GM19025 (cell line): ENCODE measurements at regions not wholly inside any gene's neighbourhood (a gene's known extent, or its start where the extent isn't known, plus 50 kb on each side); places are given as distances from the start of the nearest gene placed in this dataset.
"Not testable (repeated sequence)": the region's sequence is repeated elsewhere in the genome, so short reads cannot be mapped to it uniquely, and the experiment has no call there.

Experiments
- ATAC-seq: cut with Tn5 transposase; IDR thresholded peaks from one replicate; pipeline ENCODE4 v1.9.1; 2021; ENCODE audit warnings: mild to moderate bottlenecking, low read depth, moderate library complexity; ENCODE audit not compliant: unreplicated experiment

DNA sequence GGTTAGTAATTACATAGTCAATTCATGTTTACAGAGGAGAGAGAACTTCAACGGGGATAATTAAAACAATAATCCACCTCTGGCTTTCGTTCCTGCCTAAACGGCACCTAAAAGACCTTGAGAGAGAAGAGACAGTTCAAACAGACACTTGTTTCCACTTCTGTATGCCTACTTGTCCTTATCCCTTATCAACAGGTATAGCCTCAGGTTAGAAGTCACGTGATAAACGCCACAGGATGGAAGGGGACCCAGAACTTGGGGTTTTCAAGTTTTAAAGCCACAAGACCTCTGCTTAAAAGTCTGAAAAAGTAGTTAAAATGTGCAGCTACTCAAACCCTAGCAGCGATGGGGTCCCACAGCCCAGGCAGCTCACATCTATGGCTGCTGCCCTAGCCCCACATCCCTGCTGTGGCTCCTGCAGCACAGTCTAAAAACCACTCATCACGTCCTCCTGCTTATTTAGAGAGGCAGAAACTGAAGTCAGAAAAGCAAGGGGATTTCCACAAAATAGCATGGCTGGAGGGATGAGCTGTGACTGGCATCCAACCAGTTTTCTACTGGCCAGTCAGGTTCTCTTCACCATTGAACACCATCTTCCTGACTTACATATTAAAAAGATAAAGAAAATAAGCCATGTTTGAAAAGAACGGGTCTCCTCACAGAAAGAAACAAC is 51.2 kb upstream of the SEC16B start:
- no peak for ATAC-seq

GRCh38 chr1:178021950-178022349 is 52.1 kb upstream of the SEC16B start:
- ATAC-seq: no peak

GRCh38 chr1:178023181-178023618 is 53.3 kb upstream of the SEC16B start:
- ATAC-seq: no peak

GRCh38 chr1:178024504-178024903 is 54.6 kb upstream of the SEC16B start:
- no peak for ATAC-seq

DNA sequence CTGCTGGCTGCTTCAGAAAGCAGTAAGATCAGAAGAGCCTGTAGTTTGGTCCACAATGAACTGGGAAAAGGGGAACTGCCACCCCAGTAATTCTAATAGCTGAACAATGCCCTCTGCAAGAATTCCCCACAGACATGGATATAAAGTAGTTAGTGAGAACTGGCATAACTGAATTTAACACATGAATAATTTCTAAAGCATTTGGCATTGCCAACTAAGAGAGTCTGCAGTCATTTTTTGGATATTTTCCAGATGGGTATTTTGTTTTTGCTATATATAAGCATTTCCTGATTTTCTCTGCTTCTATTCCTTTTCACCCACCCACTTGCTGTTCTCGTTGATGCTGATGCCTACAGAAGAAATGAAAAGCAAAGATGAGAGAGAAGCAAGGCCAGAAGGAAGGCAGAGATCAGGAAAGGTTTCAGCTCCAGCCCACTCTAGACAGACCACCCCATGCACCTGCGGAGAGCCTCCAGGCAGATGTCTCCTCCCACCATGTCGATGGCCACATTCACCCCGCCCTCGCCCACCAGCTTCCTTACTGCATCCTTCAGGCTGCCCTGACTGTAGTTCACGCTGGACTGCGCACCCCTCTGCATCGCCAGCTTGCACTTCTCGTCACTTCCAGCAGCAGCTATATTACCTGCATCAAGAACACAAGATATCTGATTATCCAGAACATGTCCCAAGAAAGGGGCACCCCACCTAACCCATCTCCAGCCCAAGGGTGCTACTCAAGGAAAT is 55.9 kb upstream of the SEC16B start:
- no peak for ATAC-seq

- no peak for ATAC-seq
Observed at GRCh38 chr1:178028841-178029481, 59.1 kb upstream of the SEC16B start.

GRCh38 chr1:178030467-178030866 is 60.6 kb upstream of the SEC16B start:
- ATAC-seq: no peak

DNA sequence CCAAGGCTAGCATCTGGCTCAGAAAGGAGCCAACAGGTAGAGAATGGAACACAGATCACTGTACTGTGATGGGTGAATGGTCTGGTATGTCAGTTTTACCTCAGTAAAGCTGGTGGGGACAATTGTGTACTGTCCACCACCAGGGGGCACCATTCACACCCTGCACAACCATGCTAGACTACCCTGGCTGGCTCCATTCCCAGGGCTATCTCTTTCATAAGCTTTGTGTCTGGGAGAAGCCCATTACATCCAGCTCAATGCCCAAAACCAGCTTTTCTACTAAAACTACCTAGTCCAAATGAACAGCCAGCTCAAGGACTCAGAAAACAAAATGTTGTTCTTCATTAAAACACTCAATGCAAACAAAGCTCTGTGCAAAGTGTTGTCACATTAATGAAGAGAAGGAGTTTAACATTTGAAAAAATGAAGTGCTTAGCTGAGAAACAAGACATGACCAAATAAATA is 62.0 kb upstream of the RASAL2 start:
- peak; percentile 72 for ATAC-seq

- ATAC-seq: no peak
Observed at GRCh38 chr1:178033019-178033418, 60.9 kb upstream of the RASAL2 start.

DNA sequence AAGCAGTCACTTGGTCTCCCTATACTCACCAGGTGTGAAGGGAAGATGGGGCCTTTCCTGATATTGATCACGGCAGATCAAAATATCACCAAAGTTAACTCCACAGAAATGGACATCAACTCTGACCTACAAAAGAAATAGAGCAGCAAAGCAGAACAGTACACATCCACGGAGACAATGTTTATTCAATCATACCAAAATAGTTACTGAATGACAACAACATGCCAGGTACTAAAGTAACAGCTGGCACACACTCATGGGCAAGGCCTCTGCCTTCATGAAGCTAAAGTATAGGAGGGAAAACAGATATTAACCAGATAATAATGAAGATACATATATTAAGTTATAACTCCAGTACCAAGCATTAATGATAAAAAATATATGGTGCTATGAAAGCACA is 59.2 kb upstream of the RASAL2 start:
- ATAC-seq: no peak

- no peak for ATAC-seq
Observed at GRCh38 chr1:178036090-178036489, 57.8 kb upstream of the RASAL2 start.

- ATAC-seq: no peak
Observed at GRCh38 chr1:178037510-178038253, 56.2 kb upstream of the RASAL2 start.

GRCh38 chr1:178038372-178038771 is 55.5 kb upstream of the RASAL2 start:
- ATAC-seq: no peak

DNA sequence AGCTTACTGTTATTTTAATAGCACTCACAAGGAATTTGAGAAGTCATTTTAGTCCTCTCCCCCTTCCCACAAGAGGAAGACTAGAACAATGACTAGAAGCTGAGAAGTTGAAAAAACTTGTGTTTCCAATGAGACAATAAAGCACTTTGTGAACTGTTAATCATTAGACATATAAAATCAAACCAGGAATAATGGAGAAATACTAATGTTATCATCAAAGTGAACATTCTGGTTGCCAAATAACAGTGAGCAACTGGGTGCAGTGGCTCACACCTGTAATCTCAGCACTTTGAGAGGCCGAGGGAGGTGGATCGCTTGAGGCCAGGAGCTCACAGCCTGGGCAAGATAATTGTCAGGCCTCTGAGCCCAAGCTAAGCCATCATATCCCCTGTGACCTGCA is 54.0 kb upstream of the RASAL2 start:
- ATAC-seq: no peak

DNA sequence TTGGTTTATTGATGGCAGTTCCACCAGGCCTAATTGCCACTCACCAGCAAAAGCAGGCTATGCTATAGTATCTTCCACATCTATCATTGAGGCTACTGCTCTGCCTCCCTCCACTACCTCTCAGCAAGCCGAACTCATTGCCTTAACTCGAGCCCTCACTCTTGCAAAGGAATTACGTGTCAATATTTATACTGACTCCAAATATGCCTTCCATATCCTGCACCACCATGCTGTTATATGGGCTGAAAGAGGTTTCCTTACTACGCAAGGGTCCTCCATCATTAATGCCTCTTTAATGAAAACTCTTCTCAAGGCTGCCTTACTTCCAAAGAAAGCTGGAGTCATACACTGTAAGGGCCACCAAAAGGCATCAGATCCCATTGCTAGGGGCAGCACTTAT is 50.0 kb upstream of the RASAL2 start:
- not testable (repeated sequence) for ATAC-seq
